Fibroblast of villous mesenchyme (primary cell): ENCODE measurements at regions not wholly inside any gene's neighbourhood (a gene's known extent, or its start where the extent isn't known, plus 50 kb on each side); places are given as distances from the start of the nearest gene placed in this dataset.
"Not testable (repeated sequence)": the region's sequence is repeated elsewhere in the genome, so short reads cannot be mapped to it uniquely, and the experiment has no call there.

ENCODE experiments used
- DNase-seq: peaks from one replicate; pipeline ENCODE4 v3.0.0-alpha.2; 2010; ENCODE audit warnings: low read depth
- H3K4me3 ChIP-seq: 2 replicates; pipeline ENCODE4 v1.5.1; 2011; ENCODE audit warnings: low read depth, mild to moderate bottlenecking, low read length
- TF ChIP-seq, protein P1 (sequence below): IDR thresholded peaks from 2 replicates; pipeline ENCODE4 v1.5.1; 2012; ENCODE audit warnings: low read depth, mild to moderate bottlenecking, low read length; ENCODE audit not compliant: insufficient read depth

- H3K4me3 ChIP-seq, result no peak overlapping the region
- TF ChIP-seq, protein P1, sequence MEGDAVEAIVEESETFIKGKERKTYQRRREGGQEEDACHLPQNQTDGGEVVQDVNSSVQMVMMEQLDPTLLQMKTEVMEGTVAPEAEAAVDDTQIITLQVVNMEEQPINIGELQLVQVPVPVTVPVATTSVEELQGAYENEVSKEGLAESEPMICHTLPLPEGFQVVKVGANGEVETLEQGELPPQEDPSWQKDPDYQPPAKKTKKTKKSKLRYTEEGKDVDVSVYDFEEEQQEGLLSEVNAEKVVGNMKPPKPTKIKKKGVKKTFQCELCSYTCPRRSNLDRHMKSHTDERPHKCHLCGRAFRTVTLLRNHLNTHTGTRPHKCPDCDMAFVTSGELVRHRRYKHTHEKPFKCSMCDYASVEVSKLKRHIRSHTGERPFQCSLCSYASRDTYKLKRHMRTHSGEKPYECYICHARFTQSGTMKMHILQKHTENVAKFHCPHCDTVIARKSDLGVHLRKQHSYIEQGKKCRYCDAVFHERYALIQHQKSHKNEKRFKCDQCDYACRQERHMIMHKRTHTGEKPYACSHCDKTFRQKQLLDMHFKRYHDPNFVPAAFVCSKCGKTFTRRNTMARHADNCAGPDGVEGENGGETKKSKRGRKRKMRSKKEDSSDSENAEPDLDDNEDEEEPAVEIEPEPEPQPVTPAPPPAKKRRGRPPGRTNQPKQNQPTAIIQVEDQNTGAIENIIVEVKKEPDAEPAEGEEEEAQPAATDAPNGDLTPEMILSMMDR, result no peak
- DNase-seq, result no peak
Observed at GRCh38 chr1:189783456-189783855, 694.2 kb downstream of the BRINP3 start.

DNA sequence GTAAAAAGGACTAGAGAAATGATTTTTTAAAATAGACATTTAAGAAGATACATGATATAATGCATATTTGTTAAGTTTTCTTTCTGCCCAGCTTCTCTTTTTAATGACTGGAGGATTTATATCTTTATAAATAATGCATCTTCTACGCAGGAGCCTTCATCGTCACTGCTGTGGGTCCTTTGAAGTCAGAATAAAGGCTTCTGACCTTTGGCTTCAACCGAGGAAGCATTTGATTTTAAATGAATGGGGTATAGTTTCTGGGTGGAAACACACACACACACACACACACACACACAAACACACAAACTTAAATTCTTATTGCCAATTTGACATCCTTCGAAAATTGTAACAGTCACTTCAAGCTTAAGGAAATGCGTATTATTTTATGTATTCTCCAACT lies 690.9 kb downstream of the BRINP3 start:
- no peak for DNase-seq
- H3K4me3 ChIP-seq, result no peak overlapping the region
- TF ChIP-seq, protein P1, result no peak

DNA sequence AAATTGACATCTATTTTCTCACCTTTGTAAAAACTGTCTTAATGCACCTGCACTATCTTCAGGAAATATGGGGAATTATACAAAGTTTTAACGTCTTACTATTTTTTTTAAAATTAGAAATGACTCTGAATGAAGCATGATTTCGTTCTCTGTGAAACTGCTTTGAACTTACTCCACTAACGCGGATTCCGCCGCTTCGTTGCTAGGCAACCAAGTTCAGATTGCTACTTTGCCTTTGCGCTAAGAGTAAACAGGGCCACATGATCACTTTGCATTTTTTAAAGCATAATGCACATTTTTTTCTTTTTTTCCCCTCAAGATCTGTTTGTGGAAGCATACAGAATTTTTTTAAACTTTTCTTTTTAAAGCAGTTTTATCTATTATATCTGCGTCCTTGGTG lies 690.5 kb downstream of the BRINP3 start:
- no peak overlapping the region for H3K4me3 ChIP-seq
- TF ChIP-seq, protein P1, result no peak
- no peak for DNase-seq

DNA sequence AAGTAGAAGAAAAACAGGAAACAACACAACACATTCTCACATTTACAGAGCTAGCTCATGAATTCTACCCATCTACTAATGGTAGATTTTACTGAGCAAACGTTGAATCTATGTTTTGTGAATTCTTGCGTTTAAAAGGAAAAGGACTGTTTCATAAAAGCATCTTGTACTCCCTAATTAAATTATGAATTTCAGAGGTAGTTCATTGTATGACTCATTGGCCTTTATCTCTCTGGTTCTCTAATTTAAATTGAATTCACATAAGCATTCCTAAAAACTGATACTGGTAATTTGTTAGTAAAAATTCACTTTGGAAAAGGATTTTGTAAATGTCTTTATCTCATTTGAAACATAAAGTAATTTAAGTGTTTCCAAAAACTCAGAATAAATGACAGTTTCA lies 687.3 kb downstream of the BRINP3 start:
- no peak for DNase-seq
- TF ChIP-seq, protein P1, result no peak

DNA sequence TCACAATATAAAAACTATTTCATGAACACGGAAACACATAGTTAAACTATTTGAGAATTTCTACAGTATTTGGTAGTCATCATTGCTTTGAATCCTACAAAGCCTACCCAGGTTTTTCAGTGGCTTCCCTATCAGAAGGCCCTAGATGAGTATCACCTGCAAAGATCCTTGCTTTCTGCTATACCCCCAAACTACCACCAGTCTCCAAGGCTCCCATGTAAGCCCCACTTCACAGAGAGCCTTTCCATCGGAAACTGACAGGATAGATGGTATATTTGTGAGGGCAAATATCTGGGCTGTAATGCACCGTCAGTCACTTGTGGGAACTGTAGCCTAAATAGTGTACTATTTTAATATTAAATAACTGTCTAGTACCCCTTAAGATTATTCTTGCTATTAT lies 674.3 kb downstream of the BRINP3 start:
- TF ChIP-seq, protein P1, result no peak
- no peak for DNase-seq
- no peak overlapping the region for H3K4me3 ChIP-seq

More for the DNA sequence above, 687.3 kb downstream of the BRINP3 start:
- H3K4me3 ChIP-seq, result no peak overlapping the region

DNA sequence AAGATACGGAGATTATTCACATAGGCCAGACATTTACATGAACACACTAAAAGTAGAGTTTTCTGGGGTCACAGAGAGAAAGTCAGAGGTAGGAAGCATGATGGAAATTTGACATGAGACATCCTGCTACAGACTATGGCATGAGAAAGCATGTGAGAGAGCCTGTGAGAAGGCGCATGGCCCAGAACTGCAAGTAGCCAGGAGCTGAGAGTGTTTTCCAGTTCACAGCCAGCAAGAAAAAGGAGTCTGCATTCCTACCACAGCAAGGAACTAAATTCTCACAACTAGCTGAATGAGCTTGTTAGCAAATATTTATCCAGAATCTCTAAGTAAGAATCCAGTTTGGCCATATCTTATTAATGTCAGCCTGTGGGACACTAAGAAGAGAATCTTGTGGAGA lies 673.3 kb downstream of the BRINP3 start:
- DNase-seq, result no peak
- TF ChIP-seq, protein P1, result no peak
- H3K4me3 ChIP-seq, result no peak overlapping the region

DNA sequence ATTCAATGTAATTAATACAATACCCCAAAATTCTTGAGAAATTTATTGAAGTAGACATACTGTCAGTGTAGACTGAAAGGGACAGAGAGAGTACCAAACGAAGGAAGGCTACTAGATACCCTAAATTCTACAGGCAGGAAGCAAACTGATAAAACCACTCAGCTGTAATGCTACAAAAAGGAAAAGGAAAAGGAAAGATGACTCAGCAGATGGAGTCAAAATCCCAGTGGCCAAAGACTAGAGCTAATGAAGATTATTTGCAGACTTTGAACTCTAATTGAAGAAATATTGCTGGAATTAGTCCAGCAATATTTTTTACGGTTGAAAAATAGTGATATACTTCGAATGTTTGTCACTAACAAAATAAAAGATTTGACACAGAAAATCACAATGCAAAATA lies 671.9 kb downstream of the BRINP3 start:
- DNase-seq, result no peak
- TF ChIP-seq, protein P1, result no peak
- H3K4me3 ChIP-seq, result no peak overlapping the region

DNA sequence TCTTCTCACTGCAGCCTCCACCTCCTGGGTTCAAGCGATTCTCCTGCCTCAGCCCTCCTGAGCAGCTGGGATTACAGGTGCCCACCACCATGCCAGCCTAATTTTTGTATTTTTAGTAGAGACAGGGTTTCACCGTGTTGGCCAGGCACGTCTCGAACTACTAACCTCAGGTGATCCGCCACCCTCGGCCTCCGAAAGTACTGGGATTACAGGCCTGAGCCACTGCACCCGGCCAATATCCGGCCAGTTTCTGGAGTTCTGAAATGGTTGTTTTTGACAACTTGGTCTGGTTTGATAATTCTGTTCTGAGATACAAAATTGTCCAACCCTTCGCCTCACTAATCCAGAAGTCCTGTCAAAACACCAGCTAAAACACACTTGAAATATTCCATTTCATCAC lies 667.0 kb downstream of the BRINP3 start:
- DNase-seq, H3K4me3 ChIP-seq: not testable (repeated sequence)
